Natural killer cell (primary cell): ENCODE measurements at regions not wholly inside any gene's neighbourhood (a gene's known extent, or its start where the extent isn't known, plus 50 kb on each side); places are given as distances from the start of the nearest gene placed in this dataset.
A peak's percentile ranks its signal among the peaks of the same experiment; 100 is the strongest.

ENCODE experiments used
- ATAC-seq, 3 donors: fragments of 150-1000 bp in 2 of 3; fragments of 200-7000 bp in 1 of 3; cut with Tn5 transposase; 1 replicate in 1 of 3; 2 replicates in 2 of 3; pipeline ENCODE4 v1.10.0; 2021; ENCODE audit warnings: mild to moderate bottlenecking in 2 of 3, moderate library complexity in 2 of 3
- DNase-seq, 2 donors: peaks; one replicate each; pipeline versions ENCODE4 v3.0.0 to v3.0.0-alpha.2; 2013 to 2021; ENCODE audit warnings: mixed read lengths in 1 of 2
- H3K27ac ChIP-seq: one replicate; pipeline ENCODE4 v1.5.1; 2013; ENCODE audit warnings: mild to moderate bottlenecking, low read length
- H3K27me3 ChIP-seq: one replicate; pipeline ENCODE4 v1.6.1; 2013; ENCODE audit warnings: low read length; ENCODE audit not compliant: control insufficient read depth, insufficient read depth
- H3K36me3 ChIP-seq: one replicate; pipeline ENCODE4 v1.6.1; 2013; ENCODE audit warnings: low read length; ENCODE audit not compliant: control insufficient read depth, insufficient read depth
- H3K4me1 ChIP-seq: one replicate; pipeline ENCODE4 v1.6.1; 2013; ENCODE audit warnings: low read length; ENCODE audit not compliant: control insufficient read depth, insufficient read depth
- H3K4me3 ChIP-seq: one replicate; pipeline ENCODE4 v1.5.1; 2013; ENCODE audit warnings: low read length
- H3K9me3 ChIP-seq: one replicate; pipeline ENCODE4 v1.6.1; 2013; ENCODE audit warnings: low read length; ENCODE audit not compliant: control insufficient read depth, insufficient read depth
- H3K27ac Mint-ChIP-seq, 2 donors: one replicate each; pipeline ENCODE4 v1.8.0; 2022; ENCODE audit warnings: mild to moderate bottlenecking in 2 of 2, mixed read lengths in 2 of 2, moderate library complexity in 1 of 2
- H3K27me3 Mint-ChIP-seq, 2 donors: one replicate each; pipeline ENCODE4 v1.8.0; 2022; ENCODE audit warnings: low read depth in 2 of 2, mixed read lengths in 2 of 2
- H3K36me3 Mint-ChIP-seq: one replicate; pipeline ENCODE4 v1.8.0; 2022; ENCODE audit warnings: mixed read lengths
- H3K4me1 Mint-ChIP-seq, 2 donors: one replicate each; pipeline ENCODE4 v1.8.0; 2022; ENCODE audit warnings: mixed read lengths in 2 of 2
- H3K4me3 Mint-ChIP-seq: one replicate; pipeline ENCODE4 v1.8.0; 2022; ENCODE audit warnings: mild to moderate bottlenecking, moderate library complexity, mixed read lengths
- H3K9me3 Mint-ChIP-seq, 2 donors: one replicate each; pipeline ENCODE4 v1.8.0; 2022; ENCODE audit warnings: mixed read lengths in 2 of 2
- CTCF ChIP-seq: fragments of 200-600 bp; IDR thresholded peaks from one replicate; pipeline ENCODE4 v1.8.0; 2022; ENCODE audit warnings: antibody characterized with exemption
- WGBS: methylation state at CpG from one replicate; pipeline ENCODE4 v1.1.7; 2013; ENCODE audit warnings: missing lambda C conversion rate; ENCODE audit not compliant: insufficient coverage; 5-methylcytosine and 5-hydroxymethylcytosine counted together
- intact Hi-C: fragments of 100-400 bp; cut with micrococcal nuclease; formaldehyde crosslinking; loops from one replicate; pipeline ENCODE4 v1.14.2; 2022

GRCh38 chr4:11497212-11497806 lies 68.6 kb upstream of the HS3ST1 start:
- Histone ChIP-seq H3K27me3 (no peaks in the 10 kb centered on the region), H3K4me3 (no peak overlapping the region)
- H3K4me3 Mint-ChIP-seq: no peak overlapping the region

GRCh38 chr4:11496351-11496829 lies 67.7 kb upstream of the HS3ST1 start:
- Mint-ChIP-seq H3K27ac (no peak overlapping the region), H3K27me3 (peaks cover 5 to 7% of the 10 kb centered on the region in 2 donors), H3K9me3 (peaks cover under 1 to 3% of the 10 kb centered on the region in 2 donors), H3K4me1 (no peaks in the 10 kb centered on the region), H3K4me3 (no peak overlapping the region), H3K36me3 (no peaks in the 10 kb centered on the region)
- intact Hi-C loops: no loop called here
- ATAC-seq (no peak), DNase-seq (no peak)
- H3K36me3 ChIP-seq: no peaks in the 10 kb centered on the region
- TF ChIP-seq CTCF: no peak
- H3K4me1 ChIP-seq: no peaks in the 10 kb centered on the region
- no peaks in the 10 kb centered on the region for H3K9me3 ChIP-seq
- 88% methylated on average over 7 of the region's 7 CpGs for WGBS
- no peak overlapping the region for H3K27ac ChIP-seq
- H3K27me3 ChIP-seq: no peaks in the 10 kb centered on the region
- no peak overlapping the region for H3K4me3 ChIP-seq

More at GRCh38 chr4:11497212-11497806, 68.6 kb upstream of the HS3ST1 start:
- no peak overlapping the region for H3K27ac ChIP-seq
- intact Hi-C loops: no loop called here
- no peaks in the 10 kb centered on the region for H3K36me3 ChIP-seq
- Mint-ChIP-seq H3K4me1 (no peaks in the 10 kb centered on the region), H3K36me3 (no peaks in the 10 kb centered on the region), H3K27ac (no peak overlapping the region), H3K9me3 (peaks cover 3 to 4% of the 10 kb centered on the region in 2 donors), H3K27me3 (peaks cover 5 to 7% of the 10 kb centered on the region in 2 donors)
- no peaks in the 10 kb centered on the region for H3K4me1 ChIP-seq
- H3K9me3 ChIP-seq: no peaks in the 10 kb centered on the region
- WGBS: 100% methylated on average over 1 of the region's 1 CpG
- DNase-seq (peak in 1 of 2 donors; percentile 12), ATAC-seq (no peak)
- TF ChIP-seq CTCF: no peak

GRCh38 chr4:11495818-11496217 lies 67.1 kb upstream of the HS3ST1 start:
- intact Hi-C loops: no loop called here
- Histone ChIP-seq H3K36me3 (no peaks in the 10 kb centered on the region), H3K9me3 (no peaks in the 10 kb centered on the region), H3K4me1 (no peaks in the 10 kb centered on the region), H3K27ac (no peak overlapping the region), H3K27me3 (no peaks in the 10 kb centered on the region), H3K4me3 (no peak overlapping the region)
- H3K4me3 Mint-ChIP-seq: no peak overlapping the region
- H3K27ac Mint-ChIP-seq: no peak overlapping the region
- DNase-seq (no peak), ATAC-seq (no peak)
- H3K27me3 Mint-ChIP-seq: peaks cover 5 to 7% of the 10 kb centered on the region in 2 donors
- no CpG with 5 or more reads among the region's 2 CpGs for WGBS
- no peaks in the 10 kb centered on the region for H3K36me3 Mint-ChIP-seq
- H3K9me3 Mint-ChIP-seq: peaks cover 0 to 3% of the 10 kb centered on the region in 2 donors
- no peak for TF ChIP-seq CTCF
- H3K4me1 Mint-ChIP-seq: no peaks in the 10 kb centered on the region

GRCh38 chr4:11495291-11495690 lies 66.6 kb upstream of the HS3ST1 start:
- no peak overlapping the region for H3K4me3 ChIP-seq
- no peak overlapping the region for H3K4me3 Mint-ChIP-seq
- H3K36me3 Mint-ChIP-seq: no peaks in the 10 kb centered on the region
- DNase-seq (no peak), ATAC-seq (no peak)
- H3K4me1 Mint-ChIP-seq: no peaks in the 10 kb centered on the region
- H3K27ac Mint-ChIP-seq: no peak overlapping the region
- no peaks in the 10 kb centered on the region for H3K27me3 ChIP-seq
- no peak for TF ChIP-seq CTCF
- peaks cover 0 to 3% of the 10 kb centered on the region in 2 donors for H3K9me3 Mint-ChIP-seq
- no peaks in the 10 kb centered on the region for H3K36me3 ChIP-seq
- H3K9me3 ChIP-seq: no peaks in the 10 kb centered on the region
- H3K4me1 ChIP-seq: no peaks in the 10 kb centered on the region
- intact Hi-C loops: no loop called here
- no peak overlapping the region for H3K27ac ChIP-seq
- peaks cover 5 to 7% of the 10 kb centered on the region in 2 donors for H3K27me3 Mint-ChIP-seq
